ENCODE measurements at regions not wholly inside any gene's neighbourhood (a gene's known extent, or its start where the extent isn't known, plus 50 kb on each side); places are given as distances from the start of the nearest gene placed in this dataset.

GRCh38 chr10:75331081-75331480 lies 70.5 kb downstream of the ZNF503 start (continued):
- TF ChIP-seq, protein P1, sequence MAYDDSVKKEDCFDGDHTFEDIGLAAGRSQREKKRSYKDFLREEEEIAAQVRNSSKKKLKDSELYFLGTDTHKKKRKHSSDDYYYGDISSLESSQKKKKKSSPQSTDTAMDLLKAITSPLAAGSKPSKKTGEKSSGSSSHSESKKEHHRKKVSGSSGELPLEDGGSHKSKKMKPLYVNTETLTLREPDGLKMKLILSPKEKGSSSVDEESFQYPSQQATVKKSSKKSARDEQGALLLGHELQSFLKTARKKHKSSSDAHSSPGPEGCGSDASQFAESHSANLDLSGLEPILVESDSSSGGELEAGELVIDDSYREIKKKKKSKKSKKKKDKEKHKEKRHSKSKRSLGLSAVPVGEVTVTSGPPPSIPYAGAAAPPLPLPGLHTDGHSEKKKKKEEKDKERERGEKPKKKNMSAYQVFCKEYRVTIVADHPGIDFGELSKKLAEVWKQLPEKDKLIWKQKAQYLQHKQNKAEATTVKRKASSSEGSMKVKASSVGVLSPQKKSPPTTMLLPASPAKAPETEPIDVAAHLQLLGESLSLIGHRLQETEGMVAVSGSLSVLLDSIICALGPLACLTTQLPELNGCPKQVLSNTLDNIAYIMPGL (CRISPR knock-in tag; IDR thresholded peaks at IDR 0.05; ENCODE audit: borderline replicate concordance) = no peak

GRCh38 chr10:75329190-75329745 lies 72.3 kb downstream of the ZNF503 start:
- ChIA-PET POLR2A (no interaction called here), CTCF (no interaction called here)
- no peaks in the 10 kb centered on the region for H3K9me3 ChIP-seq
- no peak overlapping the region for H3K4me3 ChIP-seq
- FAIRE-seq (no peak), ATAC-seq (no peak), DNase-seq (ENCODE audit: low read depth in 1 of 2, low spot score in 1 of 2) (no peak)
- no peak for TF ChIP-seq CEBPB (IDR thresholded peaks at IDR 0.05)
- H3K4me1 ChIP-seq = no peaks in the 10 kb centered on the region
- 38% methylated on average over 2 of the region's 2 CpGs for WGBS (ENCODE audit: missing lambda C conversion rate)
- no peak overlapping the region for H3K27ac ChIP-seq
- H3K4me2 ChIP-seq = no peak overlapping the region

DNA sequence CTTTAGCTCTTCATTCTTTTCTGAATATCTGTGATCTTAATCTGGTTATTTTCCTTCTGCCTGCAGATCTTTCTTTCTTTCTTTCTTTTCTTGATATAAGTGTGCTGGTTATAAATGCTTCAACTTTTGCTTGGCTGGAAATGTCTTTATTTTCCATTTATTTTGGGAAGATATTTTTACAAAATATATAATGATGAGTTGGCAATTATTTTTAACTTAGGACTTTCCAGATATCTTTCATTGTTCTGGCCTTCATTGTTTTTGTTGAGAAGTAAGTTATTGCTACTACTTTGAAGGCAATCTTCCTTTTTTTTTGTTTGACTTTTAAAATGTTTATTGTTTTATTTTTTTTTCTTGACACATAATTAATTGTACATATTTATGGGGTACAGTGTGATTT lies 75.3 kb downstream of the ZNF503 start:
- no peak for ATAC-seq
- H3K4me3 ChIP-seq = no peak overlapping the region
- CTCF ChIA-PET = interaction anchor here (0.8 to 1.3 kb wide), 2 partner anchors 69 to 390 kb away, joined by 4 read pairs; no protein-coding TSS in a partner anchor
- no peak overlapping the region for H3K27ac ChIP-seq
- no peaks in the 10 kb centered on the region for H3K4me1 ChIP-seq
- no peak for DNase-seq (ENCODE audit: low read depth in 1 of 2, low spot score in 1 of 2)
- H3K9me3 ChIP-seq = no peaks in the 10 kb centered on the region
- POLR2A ChIA-PET = no interaction called here
- no peak overlapping the region for H3K4me2 ChIP-seq
- TF ChIP-seq MAFK (IDR thresholded peaks at IDR 0.05; ENCODE audit: partially characterized antibody) (peak; percentile 89), PBX3 (IDR thresholded peaks at IDR 0.05) (no peak)
- FAIRE-seq = no peak

DNA sequence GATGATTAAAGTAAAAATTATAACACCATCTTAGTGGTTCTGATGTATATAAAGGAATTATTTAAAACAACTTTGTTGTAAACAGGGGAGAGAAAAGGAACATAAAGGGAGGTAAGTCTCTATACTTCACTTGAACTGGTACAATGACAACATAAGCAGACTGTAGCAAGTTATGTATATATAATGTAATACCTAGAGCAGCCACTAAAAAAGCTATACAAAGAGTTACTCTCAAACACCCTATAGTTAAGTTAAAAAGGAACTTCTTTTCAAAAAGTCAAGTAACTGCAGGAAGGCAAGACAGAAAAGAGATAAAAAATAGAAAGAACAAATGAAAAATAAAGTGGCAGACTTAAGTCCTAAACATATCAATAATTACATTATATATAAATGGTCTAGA lies 82.3 kb downstream of the ZNF503 start:
- ChIA-PET POLR2A (no interaction called here), CTCF (no interaction called here)
- Histone ChIP-seq H3K9me3 (no peaks in the 10 kb centered on the region; the same call in 2 of the 3 replicates), H3K4me1 (no peaks in the 10 kb centered on the region), H3K4me3 (no peak overlapping the region), H3K4me2 (no peak overlapping the region), H3K27ac (no peak overlapping the region)
- DNase-seq (ENCODE audit: low read depth in 1 of 2, low spot score in 1 of 2) (no peak), ATAC-seq (no peak), FAIRE-seq (no peak)
- TF ChIP-seq RARB (CRISPR knock-in tag; IDR thresholded peaks at IDR 0.05) (no peak), EHMT2 (IDR thresholded peaks at IDR 0.05; ENCODE audit: low read depth) (no peak), FOSB (CRISPR knock-in tag; IDR thresholded peaks at IDR 0.05) (no peak), JUN (IDR thresholded peaks at IDR 0.05) (no peak), ZNF302 (CRISPR knock-in tag; IDR thresholded peaks at IDR 0.05) (no peak), KDM5A (IDR thresholded peaks at IDR 0.05) (no peak), ZSCAN20 (CRISPR knock-in tag; IDR thresholded peaks at IDR 0.05) (no peak), MAFK (IDR thresholded peaks at IDR 0.05; ENCODE audit: partially characterized antibody) (no peak), GATA3 (IDR thresholded peaks at IDR 0.05; ENCODE audit: borderline replicate concordance) (no peak), MAZ (IDR thresholded peaks at IDR 0.05; ENCODE audit: borderline replicate concordance, low read depth, low read length) (no peak), JUNB (IDR thresholded peaks at IDR 0.05) (no peak), HEYL (CRISPR knock-in tag; IDR thresholded peaks at IDR 0.05) (no peak), HDAC2 (IDR thresholded peaks at IDR 0.05) (no peak), NPAS2 (CRISPR knock-in tag; IDR thresholded peaks at IDR 0.05; ENCODE audit: borderline replicate concordance) (no peak), CBX8 (IDR thresholded peaks at IDR 0.05) (no peak), NFE2L2 (conservative IDR thresholded peaks at IDR 0.05; ENCODE audit: low read length) (no peak)
- TF ChIP-seq, protein P2, sequence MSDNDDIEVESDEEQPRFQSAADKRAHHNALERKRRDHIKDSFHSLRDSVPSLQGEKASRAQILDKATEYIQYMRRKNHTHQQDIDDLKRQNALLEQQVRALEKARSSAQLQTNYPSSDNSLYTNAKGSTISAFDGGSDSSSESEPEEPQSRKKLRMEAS (IDR thresholded peaks at IDR 0.05) = no peak
- TF ChIP-seq, protein P3, sequence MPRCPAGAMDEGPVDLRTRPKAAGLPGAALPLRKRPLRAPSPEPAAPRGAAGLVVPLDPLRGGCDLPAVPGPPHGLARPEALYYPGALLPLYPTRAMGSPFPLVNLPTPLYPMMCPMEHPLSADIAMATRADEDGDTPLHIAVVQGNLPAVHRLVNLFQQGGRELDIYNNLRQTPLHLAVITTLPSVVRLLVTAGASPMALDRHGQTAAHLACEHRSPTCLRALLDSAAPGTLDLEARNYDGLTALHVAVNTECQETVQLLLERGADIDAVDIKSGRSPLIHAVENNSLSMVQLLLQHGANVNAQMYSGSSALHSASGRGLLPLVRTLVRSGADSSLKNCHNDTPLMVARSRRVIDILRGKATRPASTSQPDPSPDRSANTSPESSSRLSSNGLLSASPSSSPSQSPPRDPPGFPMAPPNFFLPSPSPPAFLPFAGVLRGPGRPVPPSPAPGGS (IDR thresholded peaks at IDR 0.05) = no peak

Measured in A549 (cell line).